Left forelimb (tissue), 1 donor: ENCODE measurements at regions not wholly inside any gene's neighbourhood (a gene's known extent, or its start where the extent isn't known, plus 50 kb on each side); places are given as distances from the start of the nearest gene placed in this dataset.

Source experiments
- DNase-seq: peaks from one replicate; pipeline ENCODE4 v3.0.0-alpha.2; 2018; ENCODE audit warnings: low spot score

DNA sequence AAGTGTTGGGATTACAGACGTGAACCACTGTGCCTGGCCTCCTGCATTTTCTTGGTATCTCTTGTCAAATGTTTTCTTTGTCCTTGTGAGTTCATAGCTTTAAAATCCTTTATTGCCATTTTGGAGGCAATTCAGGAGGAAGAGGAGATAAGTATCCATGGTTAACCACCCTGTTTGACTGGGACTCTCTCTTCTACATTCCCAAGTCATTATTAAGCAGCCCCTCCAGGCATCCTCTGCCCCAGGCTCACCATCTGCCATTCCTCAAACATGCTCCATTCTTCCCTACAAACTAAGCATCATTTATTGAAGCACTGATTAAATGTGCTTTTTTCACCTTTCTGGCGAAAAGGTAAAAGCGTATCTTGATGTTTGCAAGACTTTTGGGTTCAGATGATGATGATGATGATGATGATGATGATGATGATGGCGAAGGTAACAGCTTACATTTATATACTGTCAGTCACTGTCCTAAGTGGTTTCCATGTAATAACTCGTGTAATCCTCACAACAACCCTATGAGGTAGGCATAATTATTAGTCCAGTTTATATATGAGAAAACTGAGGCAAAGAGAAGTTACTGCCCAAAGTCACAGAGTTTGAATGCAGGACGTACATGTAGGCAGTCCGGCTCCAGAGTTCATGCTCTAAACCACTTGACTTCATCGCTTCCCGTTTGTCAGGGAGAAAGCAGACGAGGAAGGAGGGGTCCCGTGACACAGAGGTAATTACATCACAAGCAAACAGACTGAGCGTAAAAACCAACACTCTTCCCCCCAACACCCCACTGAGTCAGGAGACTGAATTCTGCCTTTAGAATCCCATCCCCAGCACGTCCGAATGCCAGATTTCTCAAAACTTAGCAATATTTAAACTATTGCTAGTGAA lies 69.7 kb upstream of the ACKR3 start:
- no peak for DNase-seq

DNA sequence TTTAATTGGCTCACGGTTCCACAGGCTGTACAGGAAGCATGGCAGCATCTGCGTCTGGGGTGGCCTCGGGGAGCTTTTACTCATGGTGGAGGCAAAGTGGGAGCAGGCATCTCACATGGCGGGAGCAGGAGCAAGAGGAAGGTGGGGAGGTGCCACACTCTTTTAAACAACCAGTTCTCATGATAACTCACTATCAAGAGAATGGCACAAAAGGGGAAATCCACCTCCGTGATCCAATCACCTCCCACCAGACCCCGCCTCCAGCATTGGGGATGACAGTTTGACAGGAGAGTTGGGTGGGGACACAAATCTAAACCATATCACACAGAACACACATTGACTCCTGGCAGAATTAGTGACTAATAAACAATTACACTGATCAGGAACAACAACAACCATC lies 68.6 kb upstream of the ACKR3 start:
- DNase-seq = no peak

DNA sequence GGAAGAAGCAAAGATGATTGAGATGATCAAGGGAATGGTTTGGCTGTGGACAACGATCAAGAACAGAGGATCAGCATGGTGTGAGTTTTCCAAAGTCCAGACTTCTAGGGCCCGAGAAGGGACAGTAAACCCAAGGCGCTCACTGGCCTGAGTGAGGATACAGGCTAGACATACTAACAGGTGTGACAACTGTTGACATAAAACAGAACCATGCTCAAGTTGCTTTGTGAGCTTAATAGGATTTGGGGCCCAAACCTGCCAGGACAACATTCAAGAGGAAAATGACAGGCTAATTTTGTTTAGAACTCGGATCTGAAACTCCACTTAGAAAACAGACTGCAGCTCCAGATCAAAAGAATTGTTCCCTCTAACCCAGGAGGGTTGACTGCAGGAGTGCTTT lies 68.1 kb upstream of the ACKR3 start:
- DNase-seq = no peak

DNA sequence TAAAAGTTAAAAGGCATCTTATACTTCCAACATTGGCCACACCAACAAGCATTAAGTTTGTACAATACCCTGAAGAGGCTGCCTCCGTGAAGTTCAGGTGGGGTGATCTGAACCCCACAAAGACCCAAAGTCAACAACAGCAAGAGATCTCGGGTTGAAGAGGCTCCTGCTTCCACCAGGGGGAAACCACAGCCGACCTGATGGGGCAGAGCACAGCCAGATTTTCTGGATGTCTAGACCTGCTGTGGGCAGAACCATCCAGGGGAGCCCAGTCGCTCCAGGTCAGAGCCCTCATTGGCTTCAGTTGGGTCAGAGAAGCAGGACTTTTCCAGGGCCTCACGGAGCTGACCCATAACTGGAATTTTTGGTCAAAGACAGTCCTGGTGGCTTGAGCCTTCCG lies 66.5 kb upstream of the ACKR3 start:
- DNase-seq = no peak

DNA sequence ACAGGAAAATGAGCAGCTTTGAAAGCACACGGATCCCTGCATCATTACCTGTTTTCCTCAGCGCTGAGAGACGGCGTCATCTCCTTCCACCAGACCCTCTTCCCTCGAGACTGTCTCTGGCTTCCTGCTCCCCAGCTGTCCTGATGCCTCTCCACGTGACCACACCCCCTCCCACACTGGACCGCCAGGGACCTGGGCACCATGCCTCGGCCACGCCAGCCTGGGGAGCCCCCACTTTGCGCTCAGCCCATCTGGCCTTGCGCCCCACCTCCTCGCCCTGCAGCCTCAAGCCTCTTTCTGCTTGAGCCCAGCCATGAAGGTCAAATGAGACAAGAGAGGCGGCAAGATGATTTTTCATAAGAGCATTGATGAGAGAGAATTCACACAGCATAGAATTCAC lies 66.0 kb upstream of the ACKR3 start:
- no peak for DNase-seq

DNA sequence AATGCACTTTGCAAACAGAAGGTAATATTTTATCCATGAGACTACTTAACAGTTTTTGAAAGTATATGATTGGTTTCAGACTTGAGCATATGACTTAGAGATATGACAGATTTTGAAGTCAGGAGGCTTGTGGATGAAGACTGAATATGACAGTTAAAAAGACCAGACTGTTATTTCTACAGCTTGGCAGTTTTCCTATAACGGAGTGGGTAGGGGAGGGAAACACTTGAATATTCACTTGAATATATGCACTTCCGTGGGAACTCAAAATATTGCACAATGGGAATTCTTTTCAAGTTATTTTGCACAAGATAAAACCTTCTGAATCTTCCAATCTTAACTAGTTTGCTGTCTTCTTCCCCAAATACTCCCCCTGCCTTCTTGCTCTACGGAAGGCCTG lies 64.6 kb upstream of the ACKR3 start:
- DNase-seq = no peak

DNA sequence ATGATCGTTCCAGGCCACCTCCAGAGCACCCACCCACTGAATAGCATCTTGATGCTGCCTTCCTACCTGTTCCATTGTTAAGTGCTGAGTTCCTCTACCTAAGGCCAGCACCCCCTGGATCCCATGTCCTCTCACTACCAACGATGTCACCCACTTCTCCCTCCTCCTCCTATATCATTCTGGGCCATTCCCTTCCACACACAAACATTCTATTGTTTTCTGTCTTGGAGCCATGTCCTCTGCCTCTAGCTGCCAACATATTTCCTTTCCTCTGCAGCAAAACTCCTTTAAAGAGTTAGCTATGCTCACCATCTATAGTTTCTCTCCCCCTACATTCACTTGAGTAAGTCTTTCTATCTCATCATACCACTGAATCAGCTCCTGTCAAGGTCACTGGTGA lies 64.0 kb upstream of the ACKR3 start:
- DNase-seq = no peak

DNA sequence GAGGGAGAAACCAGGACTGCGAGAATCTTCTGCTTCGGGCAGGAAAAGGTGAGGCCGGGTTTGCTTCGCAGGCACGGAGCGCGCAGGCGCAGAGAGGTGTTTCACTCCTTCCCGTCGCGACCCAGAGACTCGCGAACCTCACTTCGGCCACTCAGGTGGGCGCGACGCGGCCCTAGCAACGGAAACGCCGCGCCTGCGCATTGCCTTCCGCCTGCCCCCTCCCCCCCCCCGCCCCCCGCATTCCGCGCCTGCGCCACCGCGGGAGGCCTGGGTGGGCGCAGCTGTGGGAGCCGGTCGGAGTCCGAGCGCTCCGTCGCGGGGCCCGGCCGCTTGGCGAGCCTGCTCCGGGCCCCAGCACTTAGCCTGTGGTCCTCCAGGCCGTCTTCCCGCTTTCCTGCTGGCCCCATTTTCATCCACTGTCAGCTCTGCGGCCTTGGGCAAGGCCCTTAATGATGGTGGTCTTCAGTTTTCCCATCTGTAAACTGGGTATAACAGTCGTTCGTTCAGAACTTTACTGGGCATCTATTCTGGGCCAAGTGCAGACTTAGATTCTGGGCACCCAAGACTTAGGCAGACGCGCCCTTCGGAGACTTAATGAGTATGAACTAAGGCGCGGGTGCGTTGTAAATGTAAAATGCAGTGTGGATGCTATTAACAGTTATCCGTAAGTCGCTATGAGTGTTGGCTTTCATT lies 62.1 kb upstream of the ACKR3 start:
- DNase-seq = peak; percentile 88

DNA sequence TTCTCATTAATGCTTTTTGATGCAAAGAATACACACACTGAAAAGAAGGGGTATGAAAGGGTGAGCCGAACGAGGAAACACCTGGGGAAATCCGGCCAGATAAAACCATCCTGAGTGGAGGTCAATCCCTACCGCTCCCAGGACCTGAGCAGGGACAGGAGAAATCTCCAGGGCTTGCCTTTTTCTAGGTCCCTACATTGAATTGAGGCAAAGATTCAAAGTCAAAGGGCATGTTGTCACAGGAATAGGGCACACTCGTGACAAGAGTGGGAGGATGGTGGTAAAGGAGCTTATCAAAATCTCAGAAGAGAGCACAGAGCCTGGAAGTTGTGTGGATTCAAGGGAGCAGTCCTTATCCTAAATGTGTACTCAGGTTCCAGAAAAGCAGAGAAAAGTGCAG lies 61.2 kb upstream of the ACKR3 start:
- no peak for DNase-seq

DNA sequence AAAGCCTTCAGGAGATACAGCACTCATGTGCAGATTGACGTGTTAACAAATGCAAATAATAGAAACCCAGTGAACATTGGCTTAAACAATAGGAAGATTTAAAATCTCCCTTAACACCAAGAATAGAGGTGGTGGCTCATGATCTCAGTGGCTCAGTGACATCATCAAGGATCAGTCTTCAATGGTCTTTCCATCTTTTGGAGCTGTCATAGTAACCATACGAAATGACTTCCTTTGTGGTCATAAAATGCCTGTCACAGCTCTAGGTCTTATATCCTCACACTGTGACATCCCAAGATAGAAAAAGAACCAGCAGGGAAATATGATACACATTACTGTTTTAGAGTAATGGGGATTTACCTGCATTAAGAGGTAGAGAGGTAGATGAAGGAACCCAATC lies 59.6 kb upstream of the ACKR3 start:
- DNase-seq = no peak

DNA sequence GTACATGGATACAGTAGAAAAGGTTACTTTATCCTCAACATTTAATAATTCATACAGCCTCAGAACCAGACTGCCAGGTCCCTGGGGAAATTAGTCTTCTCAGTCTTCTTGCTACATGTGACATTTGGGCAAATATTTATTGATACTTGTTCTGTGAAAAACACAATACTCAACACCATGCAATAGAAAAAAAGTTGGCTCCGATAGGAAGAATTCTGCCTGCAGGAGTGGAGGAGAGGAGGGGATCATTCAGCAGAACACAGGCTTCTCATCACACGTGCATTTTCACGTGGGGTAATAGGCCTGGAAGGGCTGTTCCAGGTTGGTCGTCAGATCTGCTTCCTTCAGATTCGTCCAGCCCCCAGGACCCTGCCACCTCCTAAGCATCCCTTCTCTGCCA lies 58.4 kb upstream of the ACKR3 start:
- DNase-seq = no peak

DNA sequence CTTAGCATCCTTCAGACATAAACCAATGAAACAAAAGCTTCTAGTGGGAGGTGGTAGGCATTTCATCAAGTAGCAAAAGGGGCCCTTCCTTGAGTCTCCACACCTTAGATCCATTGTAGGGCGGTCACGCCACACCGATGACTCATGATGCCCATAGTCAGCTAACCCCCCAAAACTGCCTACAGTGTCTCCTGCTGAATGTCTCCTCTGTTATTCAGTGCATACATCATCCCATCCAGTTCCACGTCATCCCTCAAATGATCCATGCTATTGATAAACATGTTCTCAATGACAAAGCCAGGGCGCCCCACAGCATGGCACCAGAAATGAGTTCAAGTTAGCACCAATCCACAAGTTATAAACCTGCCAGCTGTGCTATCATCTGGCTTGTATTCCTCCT lies 57.4 kb upstream of the ACKR3 start:
- no peak for DNase-seq

DNA sequence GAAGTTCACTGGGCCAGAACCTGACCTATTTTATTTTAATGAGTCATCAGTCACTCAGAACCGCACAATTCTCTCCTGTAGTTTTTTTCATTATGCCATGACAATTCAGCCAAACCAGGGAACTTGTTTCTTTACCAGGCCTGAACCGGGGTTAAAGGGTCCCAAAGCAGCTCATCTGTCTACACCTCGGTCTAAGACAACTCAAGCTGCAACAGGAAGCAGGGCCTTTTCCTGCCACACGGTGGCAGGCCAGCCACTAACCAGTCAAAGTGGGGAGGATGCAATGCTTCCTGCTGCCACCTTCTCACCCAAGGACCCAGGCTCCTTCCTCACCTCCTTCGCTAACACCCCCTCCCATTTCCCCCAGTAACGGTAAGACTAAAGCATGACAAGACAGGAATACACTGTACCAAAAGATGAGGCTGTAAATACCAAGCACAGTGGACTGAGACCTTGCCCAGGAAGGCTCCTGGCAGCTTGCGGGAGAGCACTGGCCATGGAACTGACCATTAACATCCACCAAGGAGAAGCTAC lies 56.7 kb upstream of the ACKR3 start:
- no peak for DNase-seq

DNA sequence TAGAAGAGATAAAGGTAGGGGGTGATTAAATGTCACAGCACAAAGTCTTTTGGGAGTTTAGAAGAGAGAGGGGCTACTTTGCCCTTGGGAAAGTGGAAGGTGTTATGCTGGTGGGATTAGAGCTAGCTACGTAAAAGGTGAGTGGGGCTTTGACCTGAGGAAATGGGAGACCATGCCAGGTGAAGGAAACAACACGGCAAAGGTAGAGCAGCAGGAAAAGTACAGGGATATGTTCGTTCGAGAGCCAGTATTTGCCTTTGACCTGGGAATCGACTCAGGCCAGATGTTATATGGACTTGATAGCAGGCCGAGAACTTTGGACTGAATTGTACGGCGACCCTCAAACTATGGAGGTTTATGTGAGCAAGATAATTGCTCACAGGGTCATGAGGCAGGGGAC lies 55.7 kb upstream of the ACKR3 start:
- DNase-seq = no peak

DNA sequence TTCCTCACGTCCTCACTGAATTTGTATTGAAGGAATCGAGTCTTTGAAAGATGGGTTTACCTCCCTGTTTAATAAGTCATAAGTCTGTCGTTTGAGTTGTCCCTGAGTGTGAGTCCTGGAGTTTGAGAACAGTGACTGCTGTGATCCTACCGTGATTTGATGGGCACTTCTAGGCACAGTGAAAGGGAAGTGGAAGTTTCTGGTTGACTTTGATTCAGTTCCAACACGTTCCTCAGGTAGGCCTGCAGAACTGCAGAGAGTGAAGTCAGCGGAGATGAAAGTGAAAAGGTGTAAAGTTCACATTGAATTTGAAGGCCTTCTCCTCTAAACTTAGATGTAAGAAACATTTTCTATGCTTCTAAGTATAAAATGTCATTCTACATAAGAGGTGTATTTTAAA lies 52.9 kb upstream of the ACKR3 start:
- DNase-seq = no peak

DNA sequence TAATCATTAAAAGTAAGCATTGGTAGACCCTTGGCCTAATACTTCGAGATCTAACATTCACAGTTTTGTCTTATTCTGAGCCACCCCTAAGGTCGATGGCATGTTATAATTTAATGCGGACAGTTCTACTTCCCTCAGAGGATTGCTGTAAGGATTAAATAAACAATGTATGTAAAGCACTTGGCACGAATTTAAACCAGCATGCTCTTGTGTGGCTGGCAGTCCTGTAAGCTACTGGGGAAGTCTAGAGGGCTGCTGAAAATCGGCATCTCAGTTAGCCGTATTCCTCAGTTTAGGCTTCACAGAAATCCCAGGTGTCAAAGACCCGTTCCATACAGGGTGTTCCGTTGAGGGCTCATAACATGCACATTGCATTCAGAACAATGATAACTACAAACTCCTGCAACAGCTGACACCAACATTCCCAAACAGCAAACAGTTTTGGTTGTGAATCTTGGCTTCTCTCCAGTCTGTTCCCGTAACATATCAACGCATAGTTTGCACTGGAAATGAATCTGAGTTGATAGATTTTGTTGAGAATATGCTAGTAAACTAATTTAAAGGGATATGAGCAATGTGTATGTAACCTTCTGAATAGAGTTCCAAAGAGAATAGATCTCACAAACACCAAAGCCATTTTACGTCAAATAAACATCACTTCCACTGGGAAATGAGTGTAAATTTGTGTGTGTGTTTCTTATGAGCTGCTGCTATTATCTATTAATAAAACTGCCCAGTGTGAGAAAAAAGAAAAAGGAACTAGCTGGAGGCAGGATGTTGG lies 52.2 kb upstream of the ACKR3 start:
- no peak for DNase-seq
